HG03103 (cell line): ENCODE measurements at regions not wholly inside any gene's neighbourhood (a gene's known extent, or its start where the extent isn't known, plus 50 kb on each side); places are given as distances from the start of the nearest gene placed in this dataset.
"Not testable (repeated sequence)": the region's sequence is repeated elsewhere in the genome, so short reads cannot be mapped to it uniquely, and the experiment has no call there.

Experiments
- ATAC-seq: cut with Tn5 transposase; IDR thresholded peaks from one replicate; pipeline ENCODE4 v1.9.1; 2021; ENCODE audit warnings: low read depth; ENCODE audit not compliant: unreplicated experiment

DNA sequence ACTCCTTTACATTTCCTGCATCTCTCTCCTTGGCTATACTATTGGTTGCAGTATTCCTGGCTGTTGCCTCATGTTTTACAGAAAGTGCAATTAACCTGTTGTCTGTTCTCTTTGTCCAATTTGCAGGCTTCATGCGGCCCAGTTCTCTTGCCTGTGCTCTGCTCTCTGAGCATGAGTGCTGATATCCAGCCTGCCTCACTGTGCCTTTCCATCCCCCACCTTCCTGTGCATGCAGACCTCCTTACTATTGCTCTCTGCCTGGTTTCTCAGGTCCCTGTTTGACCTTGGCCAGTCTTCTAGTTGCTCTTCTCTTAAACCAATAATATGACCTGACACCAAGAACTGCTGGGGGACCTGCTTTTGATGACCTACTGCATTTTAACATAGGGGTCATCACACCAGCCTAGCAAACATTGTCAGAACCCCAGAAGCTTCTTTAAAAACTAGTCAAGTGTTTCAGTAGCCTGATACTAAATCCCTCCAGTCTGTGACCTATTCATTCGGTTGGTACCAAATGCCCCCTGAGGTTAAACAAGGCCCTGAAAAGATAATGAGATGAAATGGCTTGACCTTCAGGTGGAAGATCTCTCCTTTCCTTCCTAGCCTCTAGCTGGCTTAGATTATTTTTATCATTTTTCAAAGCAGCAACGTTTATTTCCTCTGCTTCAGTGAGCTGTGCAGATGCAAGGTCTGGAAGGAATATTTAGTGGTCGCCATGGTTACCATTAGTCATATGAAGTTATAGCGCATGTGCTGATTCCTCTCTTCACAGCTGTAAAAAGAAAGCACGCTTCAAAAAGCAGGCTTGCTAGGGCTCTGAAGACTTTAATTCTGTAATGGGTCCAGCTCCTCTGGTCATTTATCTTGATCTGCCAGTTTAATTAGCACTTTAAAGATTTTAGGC, 216.5 kb downstream of the PHLDA1 start:
- no peak for ATAC-seq

GRCh38 chr12:75813072-75813471, 218.5 kb downstream of the PHLDA1 start:
- ATAC-seq: no peak

- ATAC-seq: no peak
These were observed 219.1 kb downstream of the PHLDA1 start for GRCh38 chr12:75812271-75813018.

DNA sequence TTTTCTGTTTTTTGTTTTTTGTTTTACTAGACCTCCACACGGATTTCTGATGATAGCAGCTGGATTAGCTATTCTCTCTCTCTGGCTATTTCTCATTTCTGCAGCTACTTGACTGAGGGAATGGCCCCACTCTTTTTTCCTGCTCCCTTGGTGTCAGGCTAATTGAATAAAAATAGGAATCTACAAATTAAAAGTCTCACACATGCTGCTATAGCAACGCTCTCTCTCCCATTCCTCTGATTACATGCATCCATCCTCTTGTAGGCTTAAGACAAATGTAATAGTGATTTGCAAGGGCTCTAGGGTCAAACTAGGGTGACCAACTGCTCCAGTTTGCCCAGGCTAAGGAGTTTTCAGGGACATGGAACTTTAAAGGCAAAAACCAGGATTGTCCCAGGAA, 221.8 kb downstream of the PHLDA1 start:
- no peak for ATAC-seq

- ATAC-seq: no peak
These were observed 224.1 kb downstream of the PHLDA1 start for GRCh38 chr12:75807494-75807893.

DNA sequence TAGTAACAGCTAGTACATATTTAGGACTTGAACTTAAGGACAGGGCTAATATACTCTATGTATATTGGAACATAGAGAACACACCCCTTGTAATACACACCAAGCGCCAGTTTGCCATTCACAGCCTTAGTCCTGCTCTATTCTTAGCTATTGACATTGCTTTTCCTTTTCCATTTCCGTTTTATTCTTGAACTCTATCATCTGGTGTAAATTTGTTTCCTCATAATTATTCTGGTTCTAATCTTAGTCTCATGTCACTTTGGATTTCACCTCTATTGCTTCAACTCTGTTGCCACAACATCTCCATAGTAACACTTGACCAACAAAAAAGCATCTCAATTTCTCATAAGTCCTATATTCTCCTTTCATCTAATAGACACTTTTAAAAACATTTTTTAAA, 225.7 kb downstream of the PHLDA1 start:
- no peak for ATAC-seq

GRCh38 chr12:75805320-75805719, 226.3 kb downstream of the PHLDA1 start:
- no peak for ATAC-seq

- ATAC-seq: no peak
These were observed 233.2 kb downstream of the PHLDA1 start for GRCh38 chr12:75798136-75798926.

DNA sequence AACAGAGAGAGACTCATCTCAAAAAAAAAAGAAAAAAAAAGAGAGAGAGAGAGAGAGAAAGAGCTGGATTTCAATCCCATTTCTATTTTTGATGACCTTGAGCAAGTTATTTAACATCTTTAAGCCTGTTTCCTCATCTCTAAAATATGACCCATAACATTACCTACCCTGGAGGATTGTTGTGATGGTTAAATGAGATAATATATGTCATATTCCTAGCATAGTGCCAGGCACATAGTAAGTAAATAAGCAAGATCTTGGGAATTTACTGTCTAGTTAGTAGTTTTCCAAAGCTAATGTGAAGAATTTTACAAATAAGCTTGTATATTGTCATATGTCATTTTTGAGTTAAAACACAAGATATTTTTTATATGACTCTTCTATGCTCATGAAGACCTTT, 236.5 kb downstream of the PHLDA1 start:
- ATAC-seq: no peak

DNA sequence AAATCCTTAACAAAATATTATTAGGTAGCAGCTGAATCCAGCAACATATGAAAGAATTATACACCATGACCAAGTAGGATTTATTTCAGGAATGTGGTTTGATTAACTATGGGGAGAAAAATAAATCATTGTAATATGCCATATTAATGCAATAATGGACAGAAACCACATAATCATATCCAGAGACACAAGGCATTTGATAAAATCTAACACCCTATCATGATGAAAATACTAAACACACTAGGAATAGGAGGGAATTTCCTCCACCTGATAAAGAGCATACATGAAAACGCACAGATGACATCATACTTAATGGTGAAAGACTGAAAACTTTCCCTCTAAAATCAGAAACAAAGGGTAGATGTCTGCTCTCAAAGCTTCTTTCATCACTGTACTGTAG, 238.9 kb downstream of the PHLDA1 start:
- ATAC-seq: no peak

GRCh38 chr12:75790219-75790618, 241.4 kb downstream of the PHLDA1 start:
- ATAC-seq: no peak

- ATAC-seq: not testable (repeated sequence)
These were observed 244.4 kb downstream of the PHLDA1 start for GRCh38 chr12:75787146-75787545.

DNA sequence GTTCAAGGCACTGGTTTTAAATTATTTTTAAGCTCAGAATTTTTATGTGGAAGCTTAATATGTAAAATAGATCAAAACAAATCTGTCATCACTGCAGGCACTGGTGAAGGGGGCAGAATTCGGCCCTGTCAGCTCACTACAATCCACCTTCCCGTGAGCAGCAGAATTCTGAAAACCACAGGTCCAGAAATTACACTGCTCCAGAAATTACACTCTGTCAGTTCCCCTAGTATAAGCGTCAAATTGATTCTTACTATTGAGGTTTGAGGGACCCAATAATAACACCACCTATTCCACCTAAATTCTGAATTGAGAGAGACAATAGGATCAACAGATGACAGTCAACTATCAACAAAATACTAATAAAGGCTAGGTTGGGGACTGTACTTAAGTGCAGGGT, 245.5 kb downstream of the PHLDA1 start:
- no peak for ATAC-seq

- no peak for ATAC-seq
These were observed 247.0 kb downstream of the PHLDA1 start for GRCh38 chr12:75784591-75784990.

GRCh38 chr12:75783093-75783877, 248.3 kb downstream of the PHLDA1 start:
- ATAC-seq: no peak

DNA sequence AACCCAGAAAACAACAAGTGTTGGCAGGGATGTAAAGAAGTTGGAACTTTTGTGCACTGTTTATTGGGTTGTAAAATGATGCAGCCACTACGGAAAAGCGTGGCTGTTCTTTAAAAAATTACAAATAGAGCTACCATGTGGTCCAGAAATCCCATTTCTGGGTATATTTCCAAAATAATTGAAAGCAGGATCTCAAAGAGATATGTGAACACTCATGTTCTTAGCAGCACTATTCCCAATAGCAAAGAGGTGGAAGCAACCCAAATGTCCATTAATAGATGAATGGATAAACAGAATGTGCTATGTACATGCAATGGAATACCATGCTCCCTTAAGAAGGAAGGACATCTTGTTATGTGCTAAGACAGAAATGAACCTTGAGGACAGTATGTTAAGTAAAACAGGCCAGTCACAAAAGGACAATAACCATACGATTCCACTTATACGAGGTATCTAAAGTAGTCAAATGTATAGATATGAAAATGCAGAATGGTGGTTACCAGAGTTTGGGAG, 249.5 kb downstream of the PHLDA1 start:
- ATAC-seq: no peak

DNA sequence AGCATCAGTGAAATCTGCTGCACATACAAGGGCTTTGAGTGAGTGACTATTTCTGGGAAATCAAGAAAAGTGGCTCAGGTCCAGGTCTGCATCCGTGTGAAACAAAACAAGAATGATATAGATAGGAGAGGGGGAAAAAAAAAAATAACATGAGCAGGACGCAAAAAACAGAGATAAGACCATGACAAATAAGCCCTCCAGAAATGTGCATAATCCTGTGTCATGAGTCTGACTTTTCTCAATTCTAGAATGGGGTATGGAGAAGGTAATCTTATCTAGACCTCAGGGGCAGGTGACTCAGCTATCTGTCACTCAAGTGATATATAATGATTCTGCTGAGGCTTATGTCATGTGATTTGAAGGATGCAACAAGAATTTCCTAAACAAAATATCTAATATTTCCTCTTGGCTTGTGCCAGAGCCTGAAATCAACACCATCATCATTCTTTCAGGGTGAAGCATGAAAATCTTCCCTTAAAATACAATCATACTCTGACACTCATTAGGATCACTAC, 250.0 kb downstream of the PHLDA1 start:
- ATAC-seq: no peak

- no peak for ATAC-seq
These were observed 251.6 kb downstream of the PHLDA1 start for GRCh38 chr12:75779891-75780496.

DNA sequence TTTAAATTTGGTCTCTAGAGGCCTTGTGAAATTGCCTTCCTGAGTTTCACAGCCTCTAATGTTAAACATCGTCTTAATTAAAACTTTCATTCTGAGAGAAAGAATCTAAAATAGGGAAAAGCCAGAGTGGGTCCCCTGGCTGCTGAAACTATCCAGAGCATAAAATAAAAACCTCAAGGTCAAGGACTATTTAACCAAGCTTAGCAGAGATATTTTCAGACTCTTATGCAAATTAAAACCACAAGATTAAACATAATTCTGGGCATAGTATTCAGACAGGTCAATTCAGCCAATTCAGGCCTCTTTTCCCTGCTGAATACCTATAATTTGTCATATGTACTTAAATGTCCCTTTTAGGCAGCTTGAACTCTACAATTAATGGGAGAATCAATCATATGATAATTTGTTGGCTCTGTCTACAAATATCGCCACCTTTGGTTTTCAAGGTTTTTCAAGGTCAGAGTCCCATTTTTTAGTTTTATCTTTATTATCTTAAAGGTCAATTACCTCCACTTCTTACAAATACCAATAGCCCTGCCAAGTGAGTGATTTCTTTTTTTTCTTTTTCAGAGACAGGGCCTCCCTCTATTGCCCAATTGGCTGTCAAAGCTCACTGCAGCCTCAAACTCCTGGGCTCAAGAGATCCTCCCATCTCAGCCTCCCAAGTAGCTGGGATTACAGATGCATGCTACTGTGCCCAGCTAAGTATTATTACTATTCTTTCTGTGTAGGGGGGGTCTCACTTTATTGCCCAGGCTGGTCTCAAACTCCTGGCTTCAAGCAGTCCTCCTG, 257.1 kb downstream of the PHLDA1 start:
- ATAC-seq: no peak
